Neuronal stem cell (in vitro differentiated cells): ENCODE measurements at regions not wholly inside any gene's neighbourhood (a gene's known extent, or its start where the extent isn't known, plus 50 kb on each side); places are given as distances from the start of the nearest gene placed in this dataset.

Experiments
- DNase-seq: peaks from one replicate; pipeline ENCODE4 v3.0.0-alpha.2; 2013; ENCODE audit warnings: low spot score
- H2AFZ ChIP-seq: one replicate; pipeline ENCODE4 v1.6.1; 2013; ENCODE audit warnings: mild to moderate bottlenecking, low read length, inconsistent platforms
- H2AK5ac ChIP-seq: 2 replicates; pipeline ENCODE4 v1.6.1; 2013; ENCODE audit warnings: low read depth, mild to moderate bottlenecking, inconsistent platforms, low read length, moderate library complexity, mixed read lengths
- H2BK120ac ChIP-seq: 2 replicates; pipeline ENCODE4 v1.6.1; 2013; ENCODE audit warnings: low read depth, mild to moderate bottlenecking, inconsistent platforms, low read length, moderate library complexity, mixed read lengths
- H2BK12ac ChIP-seq: one replicate; pipeline ENCODE4 v1.6.1; 2013; ENCODE audit warnings: low read length, inconsistent platforms
- H2BK15ac ChIP-seq: 2 replicates; pipeline ENCODE4 v1.6.1; 2013; ENCODE audit warnings: mild to moderate bottlenecking, low read length, inconsistent platforms, mixed read lengths
- H2BK5ac ChIP-seq: one replicate; pipeline ENCODE4 v1.6.1; 2013; ENCODE audit warnings: inconsistent platforms, mild to moderate bottlenecking, low read length, moderate library complexity
- H3K14ac ChIP-seq: one replicate; pipeline ENCODE4 v1.6.1; 2013; ENCODE audit warnings: low read length, inconsistent platforms
- H3K18ac ChIP-seq: 2 replicates; pipeline ENCODE4 v1.6.1; 2013; ENCODE audit warnings: low read length, inconsistent platforms
- H3K23ac ChIP-seq: 2 replicates; pipeline ENCODE4 v1.6.1; 2013; ENCODE audit warnings: low read depth, mild to moderate bottlenecking, mixed read lengths, low read length, inconsistent platforms; ENCODE audit not compliant: poor library complexity
- H3K27ac ChIP-seq: replicated peaks from 3 replicates; pipeline ENCODE4 v1.5.1; 2013; ENCODE audit warnings: low read length, inconsistent platforms
- H3K27me3 ChIP-seq, 3 experiments: 2 replicates each; pipeline ENCODE4 v1.6.1; 2013; ENCODE audit warnings: low read length in 3 of 3, mild to moderate bottlenecking in 2 of 3, inconsistent platforms in 1 of 3, low read depth in 1 of 3, mixed read lengths in 1 of 3, moderate library complexity in 1 of 3; ENCODE audit not compliant: control insufficient read depth in 3 of 3, insufficient read depth in 3 of 3
- H3K36me3 ChIP-seq, 2 donors: replicated peaks in 1 of 2; 2 replicates each; pipeline ENCODE4 v1.6.1; 2013; ENCODE audit warnings: low read length in 2 of 2; ENCODE audit not compliant: control insufficient read depth in 2 of 2, insufficient read depth in 2 of 2
- H3K4ac ChIP-seq: 2 replicates; pipeline ENCODE4 v1.6.1; 2013; ENCODE audit warnings: inconsistent platforms, mild to moderate bottlenecking, low read length, moderate library complexity
- H3K4me1 ChIP-seq, 2 donors: 1 replicate in 1 of 2; 2 replicates in 1 of 2; pipeline ENCODE4 v1.6.1; 2013; ENCODE audit warnings: low read length in 2 of 2, low read depth in 1 of 2; ENCODE audit not compliant: control insufficient read depth in 2 of 2, insufficient read depth in 1 of 2
- H3K4me2 ChIP-seq: one replicate; pipeline ENCODE4 v1.6.1; 2013; ENCODE audit warnings: mild to moderate bottlenecking, low read length, inconsistent platforms; ENCODE audit not compliant: insufficient read depth, poor library complexity, severe bottlenecking
- H3K4me3 ChIP-seq, 2 donors: 2 replicates each; pipeline ENCODE4 v1.5.1; 2013; ENCODE audit warnings: low read length in 2 of 2, mild to moderate bottlenecking in 2 of 2, inconsistent platforms in 1 of 2, moderate library complexity in 1 of 2
- H3K79me1 ChIP-seq: one replicate; pipeline ENCODE4 v1.6.1; 2013; ENCODE audit warnings: low read depth, mild to moderate bottlenecking, inconsistent platforms, low read length, moderate library complexity
- H3K9ac ChIP-seq: one replicate; pipeline ENCODE4 v1.6.1; 2013; ENCODE audit warnings: mild to moderate bottlenecking, low read depth, low read length, inconsistent platforms; ENCODE audit not compliant: poor library complexity
- H3K9me3 ChIP-seq, 2 donors: replicated peaks in 1 of 2; 2 replicates each; pipeline versions ENCODE3 to v1.6.1; 2013; ENCODE audit warnings: low read length in 2 of 2, mild to moderate bottlenecking in 2 of 2, inconsistent platforms in 1 of 2, low read depth in 1 of 2, mixed read lengths in 1 of 2, moderate library complexity in 1 of 2; ENCODE audit not compliant: control insufficient read depth in 2 of 2, insufficient read depth in 1 of 2
- H4K8ac ChIP-seq: one replicate; pipeline ENCODE4 v1.6.1; 2013; ENCODE audit warnings: low read depth, mild to moderate bottlenecking, inconsistent platforms, low read length, moderate library complexity
- H4K91ac ChIP-seq: one replicate; pipeline ENCODE4 v1.6.1; 2013; ENCODE audit warnings: low read length, low read depth, mild to moderate bottlenecking, inconsistent platforms; ENCODE audit not compliant: poor library complexity
- WGBS, 2 donors: extraction: QIAGEN DNeasy Blood & Tissue Kit; methylation state at CpG; one replicate each; pipeline ENCODE4 v1.1.7; 2013; ENCODE audit warnings: missing lambda C conversion rate in 2 of 2, mixed read lengths in 1 of 2; ENCODE audit not compliant: insufficient read length in 2 of 2, insufficient replicate concordance in 1 of 2; ENCODE audit errors: extremely low coverage in 2 of 2; 5-methylcytosine and 5-hydroxymethylcytosine counted together

GRCh38 chr5:97545446-97545845 lies 362.4 kb upstream of the RIOK2 start:
- no peak overlapping the region for H3K14ac ChIP-seq
- H2AK5ac ChIP-seq, result no peak overlapping the region
- H4K8ac ChIP-seq, result no peak overlapping the region
- H3K9me3 ChIP-seq, result peaks cover 0 to 1% of the 10 kb centered on the region in 2 donors
- no peak overlapping the region for H4K91ac ChIP-seq
- DNase-seq, result no peak
- H3K27ac ChIP-seq, result no peak overlapping the region
- no peak overlapping the region for H3K23ac ChIP-seq
- no peak overlapping the region for H3K18ac ChIP-seq
- H3K4me2 ChIP-seq, result no peak overlapping the region
- no peak overlapping the region for H3K9ac ChIP-seq
- H2BK15ac ChIP-seq, result no peak overlapping the region
- no peak overlapping the region for H3K4ac ChIP-seq
- H3K79me1 ChIP-seq, result no peaks in the 10 kb centered on the region
- H2BK5ac ChIP-seq, result no peak overlapping the region
- H3K4me1 ChIP-seq, result peaks cover 5 to 13% of the 10 kb centered on the region in 2 donors
- no peak overlapping the region for H3K4me3 ChIP-seq
- H2BK120ac ChIP-seq, result no peak overlapping the region
- peak overlapping the region; percentile 27 for H2AFZ ChIP-seq
- H3K27me3 ChIP-seq, result no peaks in the 10 kb centered on the region
- H3K36me3 ChIP-seq, result no peaks in the 10 kb centered on the region
- no peak overlapping the region for H2BK12ac ChIP-seq

GRCh38 chr5:97545886-97546535 lies 363.0 kb upstream of the RIOK2 start:
- Histone ChIP-seq H3K14ac (no peak overlapping the region), H3K9ac (no peak overlapping the region), H3K9me3 (no peaks in the 10 kb centered on the region), H2BK120ac (no peak overlapping the region), H3K18ac (no peak overlapping the region), H2BK15ac (no peak overlapping the region), H3K27me3 (no peaks in the 10 kb centered on the region), H3K4me3 (no peak overlapping the region), H2BK5ac (no peak overlapping the region), H3K4ac (no peak overlapping the region), H4K91ac (no peak overlapping the region), H2AFZ (peak overlapping the region; percentile 58), H3K36me3 (no peaks in the 10 kb centered on the region), H4K8ac (no peak overlapping the region), H3K23ac (no peak overlapping the region), H3K27ac (no peak overlapping the region), H3K79me1 (no peaks in the 10 kb centered on the region), H3K4me2 (no peak overlapping the region), H2AK5ac (no peak overlapping the region), H2BK12ac (no peak overlapping the region), H3K4me1 (peaks cover 5 to 15% of the 10 kb centered on the region in 2 donors)
- no CpG with 5 or more reads among the region's 2 CpGs for WGBS, 2 donors
- no peak for DNase-seq

- Histone ChIP-seq H3K9me3 (no peaks in the 10 kb centered on the region), H3K14ac (no peak overlapping the region), H4K8ac (no peak overlapping the region), H3K27ac (no peak overlapping the region), H3K4me2 (no peak overlapping the region), H2AFZ (no peak overlapping the region), H2BK5ac (no peak overlapping the region), H3K23ac (no peak overlapping the region), H3K79me1 (no peaks in the 10 kb centered on the region), H3K4ac (no peak overlapping the region), H2BK15ac (no peak overlapping the region), H3K27me3 (no peaks in the 10 kb centered on the region), H3K4me3 (no peak overlapping the region), H2AK5ac (no peak overlapping the region), H3K9ac (no peak overlapping the region), H3K4me1 (peaks cover 5 to 15% of the 10 kb centered on the region in 2 donors), H2BK12ac (no peak overlapping the region), H3K18ac (no peak overlapping the region), H4K91ac (no peak overlapping the region), H3K36me3 (no peaks in the 10 kb centered on the region), H2BK120ac (no peak overlapping the region)
- WGBS, 2 donors, result no CpG with 5 or more reads among the region's 2 CpGs
- no peak for DNase-seq
Measured at GRCh38 chr5:97547430-97547829, 364.4 kb upstream of the RIOK2 start.

GRCh38 chr5:97547999-97548738 lies 365.1 kb upstream of the RIOK2 start:
- H3K9ac ChIP-seq, result no peak overlapping the region
- no peak overlapping the region for H2BK15ac ChIP-seq
- H3K14ac ChIP-seq, result no peak overlapping the region
- H3K23ac ChIP-seq, result no peak overlapping the region
- no peaks in the 10 kb centered on the region for H3K36me3 ChIP-seq
- no CpG with 5 or more reads among the region's 1 CpG for whole genome bisulfite sequencing, 2 donors
- H3K18ac ChIP-seq, result peak overlapping the region; percentile 19
- H2BK120ac ChIP-seq, result no peak overlapping the region
- H3K4ac ChIP-seq, result no peak overlapping the region
- no peak overlapping the region for H3K4me2 ChIP-seq
- no peak overlapping the region for H4K8ac ChIP-seq
- no peaks in the 10 kb centered on the region for H3K79me1 ChIP-seq
- no peak overlapping the region for H2AK5ac ChIP-seq
- no peak overlapping the region for H2BK5ac ChIP-seq
- no peaks in the 10 kb centered on the region for H3K27me3 ChIP-seq
- H2BK12ac ChIP-seq, result no peak overlapping the region
- no peak overlapping the region for H3K4me3 ChIP-seq
- no peak overlapping the region for H2AFZ ChIP-seq
- peaks cover 5 to 15% of the 10 kb centered on the region in 2 donors for H3K4me1 ChIP-seq
- DNase-seq, result no peak
- H3K27ac ChIP-seq, result no peak overlapping the region
- H4K91ac ChIP-seq, result no peak overlapping the region
- H3K9me3 ChIP-seq, result no peaks in the 10 kb centered on the region
